ENCODE measurements at regions not wholly inside any gene's neighbourhood (a gene's known extent, or its start where the extent isn't known, plus 50 kb on each side); places are given as distances from the start of the nearest gene placed in this dataset.

GRCh38 chr5:97874491-97874890, 691.4 kb upstream of the RIOK2 start:
- TF ChIP-seq, protein P1, sequence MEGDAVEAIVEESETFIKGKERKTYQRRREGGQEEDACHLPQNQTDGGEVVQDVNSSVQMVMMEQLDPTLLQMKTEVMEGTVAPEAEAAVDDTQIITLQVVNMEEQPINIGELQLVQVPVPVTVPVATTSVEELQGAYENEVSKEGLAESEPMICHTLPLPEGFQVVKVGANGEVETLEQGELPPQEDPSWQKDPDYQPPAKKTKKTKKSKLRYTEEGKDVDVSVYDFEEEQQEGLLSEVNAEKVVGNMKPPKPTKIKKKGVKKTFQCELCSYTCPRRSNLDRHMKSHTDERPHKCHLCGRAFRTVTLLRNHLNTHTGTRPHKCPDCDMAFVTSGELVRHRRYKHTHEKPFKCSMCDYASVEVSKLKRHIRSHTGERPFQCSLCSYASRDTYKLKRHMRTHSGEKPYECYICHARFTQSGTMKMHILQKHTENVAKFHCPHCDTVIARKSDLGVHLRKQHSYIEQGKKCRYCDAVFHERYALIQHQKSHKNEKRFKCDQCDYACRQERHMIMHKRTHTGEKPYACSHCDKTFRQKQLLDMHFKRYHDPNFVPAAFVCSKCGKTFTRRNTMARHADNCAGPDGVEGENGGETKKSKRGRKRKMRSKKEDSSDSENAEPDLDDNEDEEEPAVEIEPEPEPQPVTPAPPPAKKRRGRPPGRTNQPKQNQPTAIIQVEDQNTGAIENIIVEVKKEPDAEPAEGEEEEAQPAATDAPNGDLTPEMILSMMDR (IDR thresholded peaks at IDR 0.05) = no peak
- no peak for TF ChIP-seq POLR2AphosphoS5 (IDR thresholded peaks at IDR 0.05)
- TF ChIP-seq EP300 (IDR thresholded peaks at IDR 0.05) = no peak
